ENCODE measurements at regions not wholly inside any gene's neighbourhood (a gene's known extent, or its start where the extent isn't known, plus 50 kb on each side); places are given as distances from the start of the nearest gene placed in this dataset.

- 61 to 70% (median 61%) methylated on average over 3 of the region's 3 CpGs for WGBS, 3 donors
- Histone ChIP-seq H3K4me1 (ENCODE audit: insufficient read depth) (no peaks in the 10 kb centered on the region), H3K9me3 (no peaks in the 10 kb centered on the region), H3K36me3 (no peaks in the 10 kb centered on the region), H3K4me3 (no peak overlapping the region), H3K27me3 (no peaks in the 10 kb centered on the region), H3K27ac (no peak overlapping the region)
- no peak for DNase-seq
- TF ChIP-seq POLR2A (IDR thresholded peaks at IDR 0.05) (no peak), EP300 (IDR thresholded peaks at IDR 0.05) (no peak)
- TF ChIP-seq, protein P1, sequence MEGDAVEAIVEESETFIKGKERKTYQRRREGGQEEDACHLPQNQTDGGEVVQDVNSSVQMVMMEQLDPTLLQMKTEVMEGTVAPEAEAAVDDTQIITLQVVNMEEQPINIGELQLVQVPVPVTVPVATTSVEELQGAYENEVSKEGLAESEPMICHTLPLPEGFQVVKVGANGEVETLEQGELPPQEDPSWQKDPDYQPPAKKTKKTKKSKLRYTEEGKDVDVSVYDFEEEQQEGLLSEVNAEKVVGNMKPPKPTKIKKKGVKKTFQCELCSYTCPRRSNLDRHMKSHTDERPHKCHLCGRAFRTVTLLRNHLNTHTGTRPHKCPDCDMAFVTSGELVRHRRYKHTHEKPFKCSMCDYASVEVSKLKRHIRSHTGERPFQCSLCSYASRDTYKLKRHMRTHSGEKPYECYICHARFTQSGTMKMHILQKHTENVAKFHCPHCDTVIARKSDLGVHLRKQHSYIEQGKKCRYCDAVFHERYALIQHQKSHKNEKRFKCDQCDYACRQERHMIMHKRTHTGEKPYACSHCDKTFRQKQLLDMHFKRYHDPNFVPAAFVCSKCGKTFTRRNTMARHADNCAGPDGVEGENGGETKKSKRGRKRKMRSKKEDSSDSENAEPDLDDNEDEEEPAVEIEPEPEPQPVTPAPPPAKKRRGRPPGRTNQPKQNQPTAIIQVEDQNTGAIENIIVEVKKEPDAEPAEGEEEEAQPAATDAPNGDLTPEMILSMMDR (IDR thresholded peaks at IDR 0.05): no peak
- intact Hi-C loops (cut with DNase I): no loop called here
Observed at GRCh38 chr20:55704458-55704857, 300.9 kb downstream of the CBLN4 start.

GRCh38 chr20:55701467-55701866 lies 303.9 kb downstream of the CBLN4 start:
- Histone ChIP-seq H3K4me3 (no peak overlapping the region), H3K27me3 (no peaks in the 10 kb centered on the region), H3K36me3 (no peaks in the 10 kb centered on the region), H3K4me1 (ENCODE audit: insufficient read depth) (no peaks in the 10 kb centered on the region), H3K27ac (no peak overlapping the region), H3K9me3 (no peaks in the 10 kb centered on the region)
- 87 to 92% (median 92%) methylated on average over 3 of the region's 3 CpGs for WGBS, 3 donors
- no peak for DNase-seq
- TF ChIP-seq POLR2A (IDR thresholded peaks at IDR 0.05) (no peak), EP300 (IDR thresholded peaks at IDR 0.05) (no peak)
- TF ChIP-seq, protein P1 (IDR thresholded peaks at IDR 0.05): no peak
- intact Hi-C loops (cut with DNase I): no loop called here

DNA sequence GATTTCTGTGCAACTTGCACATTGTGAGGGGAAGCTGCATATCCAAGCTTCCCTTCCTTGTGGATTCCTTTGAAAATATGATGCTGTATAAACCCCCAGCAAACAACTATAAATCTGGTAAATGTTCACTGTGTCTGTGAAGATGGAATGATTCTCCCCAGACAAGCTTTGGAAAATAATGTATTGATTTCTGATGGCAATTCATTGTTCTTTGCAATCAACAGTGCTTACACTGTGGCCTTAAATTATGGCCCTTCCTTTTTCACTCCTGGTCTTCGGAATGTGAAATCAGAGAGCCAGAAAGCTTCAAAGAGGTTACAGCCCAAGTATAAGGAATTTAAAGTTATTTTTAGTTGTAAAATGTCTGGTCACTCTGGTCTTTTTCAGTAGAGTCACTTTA lies 308.8 kb downstream of the CBLN4 start:
- Histone ChIP-seq H3K36me3 (no peaks in the 10 kb centered on the region), H3K4me3 (no peak overlapping the region), H3K4me1 (ENCODE audit: insufficient read depth) (no peaks in the 10 kb centered on the region), H3K27me3 (no peaks in the 10 kb centered on the region), H3K27ac (no peak overlapping the region), H3K9me3 (no peaks in the 10 kb centered on the region)
- no peak for TF ChIP-seq EP300 (IDR thresholded peaks at IDR 0.05)
- TF ChIP-seq POLR2A (IDR thresholded peaks at IDR 0.05): no peak
- TF ChIP-seq, protein P1 (IDR thresholded peaks at IDR 0.05): no peak
- intact Hi-C loops (cut with DNase I): no loop called here
- 55 to 64% (median 58%) methylated on average over 1 of the region's 1 CpG for WGBS, 3 donors
- no peak for DNase-seq

GRCh38 chr20:55693641-55694040 lies 311.7 kb downstream of the CBLN4 start:
- 84 to 89% (median 87%) methylated on average over 5 of the region's 5 CpGs for WGBS, 3 donors
- Histone ChIP-seq H3K27ac (no peak overlapping the region), H3K27me3 (no peaks in the 10 kb centered on the region), H3K4me1 (ENCODE audit: insufficient read depth) (no peaks in the 10 kb centered on the region), H3K4me3 (no peak overlapping the region), H3K36me3 (no peaks in the 10 kb centered on the region), H3K9me3 (no peaks in the 10 kb centered on the region)
- no peak for TF ChIP-seq EP300 (IDR thresholded peaks at IDR 0.05)
- TF ChIP-seq POLR2A (IDR thresholded peaks at IDR 0.05): no peak
- TF ChIP-seq, protein P1 (IDR thresholded peaks at IDR 0.05): no peak
- no peak for DNase-seq
- intact Hi-C loops (cut with DNase I): no loop called here

GRCh38 chr20:55685841-55686240 lies 319.5 kb downstream of the CBLN4 start:
- DNase-seq: peak; percentile 14 to 52 (median 33)
- 8 to 18% (median 12%) methylated on average over 8 of the region's 8 CpGs for WGBS, 3 donors
- H3K27ac ChIP-seq: peak overlapping the region in 1 of 2 donors; percentile 43
- TF ChIP-seq POLR2A (IDR thresholded peaks at IDR 0.05): no peak
- intact Hi-C loops (cut with DNase I): no loop called here
- H3K36me3 ChIP-seq: no peaks in the 10 kb centered on the region
- no peak overlapping the region for H3K4me3 ChIP-seq
- H3K27me3 ChIP-seq: no peaks in the 10 kb centered on the region
- no peaks in the 10 kb centered on the region for H3K9me3 ChIP-seq
- H3K4me1 ChIP-seq (ENCODE audit: insufficient read depth): peaks cover 3% of the 10 kb centered on the region
